Activated CD8-positive, alpha-beta memory T cell treated with anti-CD3 and anti-CD28 coated beads, Interleukin-2, amount 50 U/mL, for 1 hour (primary cell): ENCODE measurements at regions not wholly inside any gene's neighbourhood (a gene's known extent, or its start where the extent isn't known, plus 50 kb on each side); places are given as distances from the start of the nearest gene placed in this dataset.
"Not testable (repeated sequence)": the region's sequence is repeated elsewhere in the genome, so short reads cannot be mapped to it uniquely, and the experiment has no call there.

Experiments used
- DNase-seq: peaks from one replicate; pipeline ENCODE4 v3.0.0-alpha.2; 2020; ENCODE audit errors: extremely low read depth

DNA sequence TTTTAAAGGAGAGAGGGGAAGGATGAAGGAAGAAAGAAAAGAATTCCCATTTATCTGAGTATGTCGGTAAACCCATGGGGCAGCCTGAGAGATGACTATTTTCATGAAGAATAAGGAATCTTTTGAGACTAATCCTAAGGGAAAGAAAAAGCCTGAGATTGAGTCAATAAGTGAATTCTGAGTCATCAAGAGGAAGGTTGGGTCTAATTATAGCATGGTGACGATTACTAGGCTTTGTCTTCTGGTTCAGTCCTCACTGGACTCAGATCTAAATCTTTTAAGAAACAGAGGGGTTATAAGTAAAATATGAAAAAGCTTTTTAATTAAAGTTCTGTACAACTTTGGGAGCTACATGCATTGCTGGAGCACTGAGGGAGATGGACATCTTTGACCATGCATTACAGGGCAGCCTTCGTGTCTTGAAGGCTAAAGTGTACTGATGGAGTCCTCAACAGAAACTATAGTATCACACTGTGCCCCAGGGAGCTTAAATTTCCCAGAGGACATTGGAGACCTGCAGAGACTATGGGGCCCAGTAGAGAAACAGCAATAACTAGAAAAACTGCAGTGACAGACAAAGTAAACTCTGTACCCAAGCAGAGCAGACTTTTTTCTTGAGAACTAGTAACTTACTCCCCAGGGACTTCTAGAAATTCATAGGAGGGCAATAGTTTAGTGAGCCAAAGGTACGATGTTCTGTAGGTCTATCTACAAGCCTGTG is 260.9 kb downstream of the RAD51AP2 start:
- DNase-seq: no peak

DNA sequence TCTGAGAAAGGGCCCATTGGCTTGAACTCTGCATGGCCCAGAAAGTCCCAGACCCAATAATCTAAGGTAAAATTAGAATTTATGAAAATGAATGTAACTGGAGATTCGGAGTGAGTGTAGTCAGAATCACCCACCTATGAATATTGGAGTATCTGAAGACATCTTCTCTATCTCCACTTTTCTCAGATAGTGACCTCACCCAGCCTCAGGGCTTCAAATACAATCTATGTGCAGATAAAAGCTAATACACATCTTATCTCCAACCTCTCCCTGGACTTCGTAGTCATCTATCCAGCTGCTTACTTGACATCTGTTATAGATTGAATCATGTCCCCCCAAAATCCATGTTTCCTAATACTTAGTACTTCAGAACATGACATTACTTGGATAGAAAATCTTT is 263.2 kb downstream of the RAD51AP2 start:
- no peak for DNase-seq

DNA sequence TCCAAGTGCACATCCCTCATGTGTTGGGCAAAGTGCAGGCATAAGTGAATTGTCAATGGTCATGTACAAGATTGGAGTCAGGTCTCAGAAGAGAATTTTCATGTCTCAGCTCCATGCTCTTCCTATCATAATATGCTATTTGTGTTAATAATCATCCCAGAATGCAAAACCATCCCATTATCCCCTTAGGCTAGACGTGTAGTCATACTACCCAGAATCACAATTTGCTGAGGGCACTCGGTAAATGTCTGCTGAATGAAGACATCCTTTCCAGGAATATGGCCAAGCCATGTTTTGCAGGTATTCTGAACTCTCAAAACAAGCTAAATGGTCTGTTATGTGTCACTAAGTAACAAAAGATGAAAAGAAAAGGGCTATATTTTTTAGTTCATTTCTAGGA is 263.8 kb downstream of the RAD51AP2 start:
- no peak for DNase-seq

DNA sequence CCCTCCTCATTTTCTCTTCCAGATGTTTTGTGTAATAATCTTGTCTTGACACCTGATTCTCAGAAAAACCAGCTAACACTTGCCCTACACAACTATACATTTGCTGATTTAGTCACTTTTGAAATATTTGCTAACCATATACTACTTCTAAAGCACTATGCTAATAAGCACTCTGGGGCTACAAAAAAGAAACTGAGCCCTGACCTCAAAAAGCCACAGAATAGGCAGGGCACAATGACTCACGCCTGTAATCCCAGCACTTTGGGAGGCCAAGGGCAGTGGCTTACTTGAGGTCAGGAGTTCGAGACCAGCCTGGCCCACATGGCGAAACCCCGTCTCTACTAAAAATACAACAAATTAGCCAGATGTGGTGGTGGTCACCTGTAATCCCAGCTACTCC is 266.0 kb downstream of the RAD51AP2 start:
- no peak for DNase-seq

DNA sequence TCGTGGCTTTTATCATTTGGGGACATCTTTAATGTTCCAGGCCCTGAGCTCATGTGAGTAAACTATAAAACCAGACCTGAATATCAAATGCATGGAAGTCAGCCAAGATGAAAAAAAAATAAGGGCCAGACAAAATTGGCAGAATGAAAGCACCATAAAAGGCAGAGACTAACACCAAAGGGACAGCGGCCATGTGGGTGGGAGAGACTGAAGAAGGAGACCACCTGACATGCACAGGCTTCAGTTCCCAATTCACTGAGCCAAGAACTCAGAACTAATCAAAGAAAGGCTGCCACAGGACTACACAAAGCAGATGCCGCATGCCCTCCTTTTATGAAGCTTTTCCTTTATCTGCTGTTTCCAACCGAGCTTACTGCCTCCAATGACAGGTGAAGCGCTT is 267.1 kb downstream of the RAD51AP2 start:
- no peak for DNase-seq

DNA sequence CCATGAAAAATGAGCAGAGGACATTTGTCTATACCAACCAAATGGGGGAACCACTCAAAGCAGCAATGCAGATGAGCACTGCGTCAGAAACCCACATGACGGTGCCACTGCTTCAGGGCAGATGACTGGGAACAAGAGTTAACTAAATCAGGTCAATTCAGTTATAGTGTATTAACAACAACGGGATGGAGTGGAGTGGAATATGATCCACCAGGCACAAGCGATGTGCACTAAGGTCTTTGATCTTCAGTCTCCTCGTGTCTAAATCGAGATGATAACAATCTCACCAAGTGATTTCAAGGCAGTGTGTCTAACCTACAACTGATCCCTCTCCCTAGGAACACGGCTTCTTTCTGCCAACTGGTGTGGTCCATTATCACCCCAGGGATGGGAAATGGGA is 269.0 kb downstream of the RAD51AP2 start:
- no peak for DNase-seq

DNA sequence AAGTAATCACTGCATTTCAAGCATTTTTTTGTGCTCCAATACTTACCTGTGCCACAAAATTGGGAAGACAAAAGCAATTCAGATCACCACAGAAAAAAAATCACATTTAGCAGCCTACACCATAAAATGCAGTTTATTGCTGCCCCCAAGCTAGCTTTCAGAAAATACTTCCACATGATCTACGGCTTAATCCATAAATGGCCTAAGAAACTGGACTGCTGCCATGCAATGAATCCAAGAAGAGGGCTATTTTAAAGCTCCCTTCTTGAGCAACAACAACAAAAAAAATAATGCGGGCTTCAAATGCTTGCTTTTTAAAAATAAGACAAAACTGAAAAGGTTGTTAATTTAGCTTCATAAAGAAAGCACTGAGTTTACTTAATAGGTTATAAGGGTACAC is 272.3 kb downstream of the RAD51AP2 start:
- DNase-seq: no peak

DNA sequence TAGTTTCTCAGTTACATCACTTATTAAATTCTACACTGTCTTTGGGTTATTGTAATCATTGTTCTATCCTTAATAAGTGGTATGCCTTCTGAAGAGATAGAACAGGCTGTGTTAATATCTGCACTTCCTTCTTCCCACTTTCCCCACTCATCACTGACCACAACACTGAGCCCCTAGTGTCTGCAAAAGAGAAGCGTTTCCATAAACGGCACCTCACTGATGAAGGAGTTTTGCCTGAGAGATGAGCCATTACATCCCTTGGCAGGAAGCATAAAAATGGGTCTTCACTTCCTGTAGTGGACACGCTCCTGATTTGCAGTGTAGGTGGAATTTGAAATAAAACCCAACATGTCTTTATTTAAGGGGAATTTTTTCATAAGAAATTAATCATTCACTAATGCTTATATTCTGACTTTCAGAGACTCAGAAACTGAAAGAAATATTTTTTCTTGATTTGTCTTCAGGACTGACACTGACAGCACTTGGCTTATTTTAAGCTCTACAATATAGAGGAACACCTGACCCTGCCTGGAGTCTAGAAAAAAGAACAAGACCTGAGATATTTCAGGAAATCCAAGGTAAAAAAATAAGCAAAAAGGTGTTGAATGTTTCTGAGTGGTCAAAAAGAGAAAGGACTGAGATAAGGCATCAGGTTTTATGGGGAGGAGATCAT is 275.3 kb downstream of the RAD51AP2 start:
- no peak for DNase-seq

DNA sequence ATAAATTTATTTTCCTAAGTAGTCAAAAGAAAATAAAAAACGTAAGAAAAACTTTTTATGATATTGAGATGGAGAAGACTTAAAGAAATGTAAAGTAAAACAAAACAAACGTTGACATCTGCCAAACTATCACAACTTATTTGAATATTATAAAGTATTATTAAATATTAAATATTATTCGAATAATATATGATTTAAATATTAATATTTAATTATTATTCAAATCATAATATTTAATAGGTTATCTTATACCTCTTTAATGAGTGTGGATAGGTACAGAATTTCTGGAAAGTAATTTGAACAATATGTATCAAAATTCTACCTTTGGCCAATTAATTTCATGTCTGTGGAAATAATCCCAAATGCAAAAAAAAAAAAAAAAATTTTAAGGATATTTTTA is 278.7 kb downstream of the RAD51AP2 start:
- DNase-seq: no peak

DNA sequence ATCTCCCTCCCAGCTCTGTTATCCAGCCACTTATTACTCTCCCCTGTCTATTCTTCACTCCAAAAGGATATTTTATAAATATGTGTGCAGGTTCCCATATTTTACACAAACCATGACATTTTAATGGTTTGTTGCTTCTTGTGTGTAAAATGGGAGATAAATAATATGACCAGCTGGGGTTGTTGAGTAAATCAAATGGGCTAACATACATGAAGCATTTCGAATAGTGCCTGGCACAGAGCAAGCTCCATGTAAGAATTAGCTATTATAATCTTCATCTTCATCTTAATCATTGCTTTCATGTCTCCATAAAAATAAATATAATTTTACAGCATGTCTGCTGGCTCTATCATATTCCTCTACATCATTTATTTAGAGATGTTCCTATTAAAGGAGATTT is 283.1 kb downstream of the RAD51AP2 start:
- no peak for DNase-seq

DNA sequence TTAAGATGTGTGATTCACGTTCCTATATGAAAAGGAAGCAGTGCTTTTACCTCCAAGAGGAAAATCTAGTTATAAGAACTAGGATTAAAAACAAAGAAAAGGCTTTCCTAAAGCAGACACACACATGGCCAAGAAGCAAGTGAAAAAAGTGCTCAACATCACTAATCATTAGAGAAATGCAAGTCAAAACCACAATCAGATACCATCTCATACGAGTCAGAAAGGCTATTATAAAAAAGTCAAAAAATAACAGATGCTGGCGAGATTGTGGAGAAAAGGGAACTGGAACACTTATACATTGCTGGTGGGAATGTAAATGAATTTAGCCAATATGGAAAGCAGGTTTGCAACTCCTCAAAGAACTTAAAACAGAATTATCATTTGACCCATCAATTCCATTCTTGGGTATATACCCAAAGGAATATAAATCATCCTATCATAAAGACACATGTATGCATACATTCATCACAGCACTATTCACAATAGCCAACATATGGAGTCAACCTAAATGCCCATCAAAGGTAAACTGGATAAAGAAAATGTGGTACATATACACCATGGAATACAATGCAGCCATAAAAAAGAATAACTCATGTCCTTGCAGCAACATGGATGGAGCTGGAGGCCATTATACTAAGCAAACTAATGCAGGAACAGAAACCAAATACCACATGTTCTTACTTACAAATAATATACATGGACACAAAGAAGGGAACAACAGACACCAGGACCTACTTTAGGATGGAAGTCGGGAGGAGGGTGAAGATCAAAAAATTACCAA is 285.3 kb downstream of the RAD51AP2 start:
- DNase-seq: no peak

DNA sequence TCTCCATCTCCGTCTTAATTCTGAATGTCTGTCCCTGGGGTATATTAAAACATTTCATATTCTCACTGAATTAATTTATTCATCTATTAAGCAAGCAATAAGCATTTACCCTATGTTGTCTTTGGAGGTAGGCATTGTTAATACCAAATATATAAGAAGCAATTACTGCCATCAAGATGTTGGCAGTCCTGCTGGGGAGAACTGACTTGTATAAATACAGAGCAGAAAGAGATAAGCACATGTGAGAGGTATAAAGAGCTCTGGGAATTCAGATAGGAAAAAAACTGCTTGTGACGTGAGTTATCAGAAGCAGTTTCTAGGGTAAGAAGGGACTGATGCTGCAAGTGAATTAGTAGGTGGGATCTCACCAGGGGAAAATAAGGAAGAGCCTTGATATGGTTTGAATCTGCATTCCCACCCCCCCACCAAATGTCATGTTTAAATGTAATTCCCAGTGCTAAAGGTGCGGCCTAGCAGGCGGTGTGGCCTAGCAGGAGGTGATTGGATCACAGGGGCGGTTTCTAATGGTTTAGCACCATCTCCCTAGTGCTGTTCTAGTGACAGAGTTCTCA is 286.8 kb downstream of the RAD51AP2 start:
- DNase-seq: no peak

DNA sequence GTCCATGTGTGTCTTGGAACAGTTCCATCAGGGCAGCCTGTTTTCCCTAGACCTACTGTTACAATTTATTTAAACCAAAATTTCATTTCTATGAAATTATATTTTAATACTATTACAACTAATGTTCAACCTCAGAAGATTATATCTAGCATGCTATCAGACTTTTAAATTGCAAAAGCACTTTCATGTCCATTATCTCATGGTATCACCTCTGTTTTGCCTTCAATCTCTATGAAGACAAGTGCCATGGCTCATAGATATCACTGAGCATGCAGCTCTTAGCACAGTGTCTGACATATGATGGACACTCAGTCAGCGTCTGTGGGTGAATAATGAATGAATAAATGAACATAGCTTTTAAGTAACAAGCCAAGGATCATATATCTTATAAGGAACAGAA is 288.8 kb downstream of the RAD51AP2 start:
- no peak for DNase-seq

DNA sequence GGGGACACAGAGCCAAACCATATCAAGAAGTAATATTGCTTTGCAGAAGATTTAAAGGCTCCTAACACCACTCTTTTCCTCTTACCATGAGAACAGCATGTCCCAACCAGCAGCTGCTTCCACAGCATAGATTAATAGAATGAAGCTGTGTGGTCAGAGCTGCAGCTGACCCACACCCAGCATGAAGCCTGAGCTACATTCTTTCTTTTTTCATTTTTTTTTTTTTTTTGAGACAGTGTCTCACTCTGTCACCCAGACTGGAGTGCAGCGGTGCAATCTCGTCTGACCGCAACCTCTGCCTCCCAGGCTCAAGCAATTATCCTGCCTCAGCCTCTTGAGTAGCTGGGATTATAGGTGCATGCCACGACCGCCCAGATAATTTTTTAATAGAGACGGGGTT is 289.8 kb downstream of the RAD51AP2 start:
- DNase-seq: no peak

DNA sequence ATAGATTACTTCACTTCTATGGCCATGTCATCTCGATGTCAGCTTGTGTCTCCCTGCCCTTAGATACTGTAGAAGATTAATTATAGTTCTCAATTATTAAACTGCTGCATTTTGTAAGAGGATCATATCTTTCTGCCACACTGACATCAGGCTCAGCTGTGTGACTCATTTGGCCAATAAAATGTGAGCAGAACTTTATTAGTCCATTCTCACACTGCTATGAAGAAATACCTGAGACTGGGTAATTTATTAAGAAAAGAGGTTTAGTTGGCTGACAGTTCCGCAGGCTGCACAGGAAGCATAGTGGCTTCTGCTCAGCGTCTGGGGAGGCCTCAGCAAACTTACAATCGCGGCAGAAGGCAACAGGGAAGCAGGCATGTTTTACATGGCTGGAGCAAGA is 290.4 kb downstream of the RAD51AP2 start:
- DNase-seq: no peak

DNA sequence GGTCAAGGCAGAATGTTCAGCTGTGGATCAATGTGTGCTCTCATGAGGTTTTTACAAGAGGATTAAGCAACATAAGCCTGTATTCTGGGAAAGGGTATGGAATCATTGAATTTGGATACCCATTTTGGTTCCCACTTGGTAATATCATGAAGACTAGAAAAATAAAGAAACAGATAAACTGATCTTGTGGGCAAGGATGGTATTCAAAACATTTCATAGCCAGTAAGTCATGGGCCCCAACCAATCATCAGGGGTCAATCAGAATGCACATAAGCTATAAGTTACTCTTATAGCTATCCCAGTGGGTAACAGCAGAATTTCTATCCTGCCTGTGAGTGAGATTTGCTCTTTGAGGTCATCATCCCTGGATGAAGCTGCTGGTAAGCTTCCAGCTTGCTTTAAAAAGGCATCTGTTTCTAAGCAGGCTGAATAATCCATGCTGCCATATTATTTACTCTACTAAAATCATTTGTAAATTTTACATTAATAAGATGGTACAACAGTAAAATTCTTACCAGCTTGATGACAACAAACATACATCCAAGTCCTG is 291.2 kb downstream of the RAD51AP2 start:
- no peak for DNase-seq

DNA sequence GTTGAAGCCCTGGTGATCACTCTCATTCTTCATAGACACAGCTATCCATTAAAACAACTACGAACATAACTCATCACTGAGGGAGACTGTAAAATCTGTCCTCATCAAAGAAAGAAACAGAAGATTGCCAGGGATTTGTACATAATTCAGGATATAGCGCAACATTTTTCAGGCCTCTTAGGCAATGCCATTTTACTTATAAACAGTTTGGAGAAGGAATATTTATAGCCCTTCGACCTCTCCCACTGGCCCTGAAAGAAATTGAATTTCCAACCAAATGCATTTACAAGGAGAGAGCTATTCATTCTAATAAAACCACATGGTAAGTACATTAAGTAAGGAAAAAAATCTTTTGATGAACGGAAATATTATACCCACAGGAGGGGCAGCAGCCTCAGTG is 295.0 kb downstream of the RAD51AP2 start:
- DNase-seq: no peak

DNA sequence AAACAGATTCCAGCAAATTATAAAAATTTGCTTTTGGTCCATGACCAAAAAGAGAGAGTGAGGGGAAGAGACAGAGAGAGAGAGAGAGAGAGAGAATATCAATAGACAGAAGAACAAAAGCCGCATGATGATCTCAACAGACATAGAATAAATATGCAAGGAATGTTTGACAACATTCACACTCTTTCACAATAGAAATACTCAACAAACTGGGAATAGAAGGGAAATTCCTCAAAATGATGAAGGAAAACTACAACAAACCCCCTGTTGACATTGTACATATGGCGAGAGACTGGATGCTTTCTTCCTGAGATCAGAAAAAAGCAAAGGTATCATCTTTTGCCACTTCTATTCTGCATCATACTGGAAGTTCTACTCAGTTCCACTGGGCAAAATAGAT is 309.7 kb downstream of the RAD51AP2 start:
- DNase-seq: no peak

DNA sequence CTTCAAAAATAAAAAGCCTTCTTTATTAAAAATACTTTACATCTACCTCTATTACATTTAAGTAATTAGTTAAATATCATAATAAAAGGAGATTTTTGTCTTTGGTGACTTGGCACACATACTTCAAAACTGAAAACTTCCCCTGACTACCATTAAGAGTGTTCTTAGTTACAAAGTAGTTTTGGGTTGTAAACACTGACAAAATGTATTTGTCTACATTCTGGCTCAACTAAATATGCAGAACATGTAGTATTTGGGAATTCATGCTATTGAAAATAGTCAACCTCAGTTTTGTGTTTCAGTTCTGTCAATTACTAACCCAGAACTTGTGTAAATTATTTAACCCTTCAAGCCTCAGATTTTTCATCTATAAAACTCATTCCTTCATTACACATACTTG is 311.5 kb downstream of the RAD51AP2 start:
- no peak for DNase-seq

DNA sequence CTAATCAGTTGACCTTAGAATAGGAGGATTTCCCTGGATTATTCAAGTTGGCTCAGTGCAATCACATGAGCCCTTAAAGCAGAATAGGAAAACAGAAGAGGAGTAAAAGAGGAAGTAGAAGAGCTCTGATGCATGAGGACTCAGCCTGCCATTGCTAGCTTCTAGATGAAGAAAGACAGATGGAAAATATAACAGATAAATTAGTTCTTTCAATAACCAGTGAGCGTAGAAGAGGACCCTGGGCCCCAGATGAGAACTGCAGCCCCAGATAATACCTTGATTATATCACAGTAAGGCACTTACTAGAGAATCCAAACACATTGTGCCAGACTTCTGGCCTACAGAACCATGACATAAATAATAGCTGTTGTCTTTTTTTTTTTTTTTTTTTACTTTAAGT is 314.0 kb downstream of the RAD51AP2 start:
- not testable (repeated sequence) for DNase-seq

DNA sequence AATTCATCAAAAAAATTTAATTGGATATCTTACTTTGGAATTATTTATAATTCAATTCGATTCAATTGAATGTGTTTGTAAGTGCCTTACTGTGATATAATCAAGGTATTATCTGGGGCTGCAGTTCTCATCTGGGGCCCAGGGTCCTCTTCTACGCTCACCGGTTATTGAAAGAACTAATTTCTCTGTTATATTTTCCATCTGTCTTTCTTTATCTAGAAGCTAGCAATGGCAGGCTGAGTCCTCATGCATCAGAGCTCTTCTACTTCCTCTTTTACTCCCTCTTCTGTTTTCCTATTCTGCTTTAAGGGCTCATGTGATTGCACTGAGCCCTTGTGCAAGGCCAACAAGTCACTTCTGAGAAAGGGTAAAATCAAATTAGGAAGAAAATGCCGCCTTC is 315.6 kb downstream of the RAD51AP2 start:
- DNase-seq: not testable (repeated sequence)

DNA sequence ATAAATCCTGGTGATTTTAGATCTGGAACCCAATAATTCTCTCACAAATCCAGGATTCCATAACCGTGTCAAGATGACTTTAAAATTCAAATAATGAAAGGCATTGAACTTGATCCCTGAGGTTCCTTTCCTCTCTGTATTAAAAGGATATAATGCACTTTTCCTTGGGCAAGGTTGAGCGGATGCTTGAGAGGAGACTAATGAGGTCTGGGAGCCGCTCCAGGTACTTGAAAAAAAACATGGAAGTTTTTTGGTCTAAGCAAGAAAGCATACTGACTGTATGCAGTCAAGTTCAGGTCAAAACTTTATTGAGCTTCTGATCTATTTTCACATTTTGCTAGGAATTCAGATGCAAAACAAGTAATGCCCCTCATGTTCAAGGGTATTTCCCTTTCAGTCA is 318.5 kb downstream of the RAD51AP2 start:
- no peak for DNase-seq
